Psoas muscle (tissue), 7 donors: ENCODE measurements at regions not wholly inside any gene's neighbourhood (a gene's known extent, or its start where the extent isn't known, plus 50 kb on each side); places are given as distances from the start of the nearest gene placed in this dataset.
A peak's percentile ranks its signal among the peaks of the same experiment; 100 is the strongest.
"Not testable (repeated sequence)": the region's sequence is repeated elsewhere in the genome, so short reads cannot be mapped to it uniquely, and the experiment has no call there.

Source experiments
- ATAC-seq, 4 donors: fragments of 200-7000 bp; cut with Tn5 transposase; one replicate each; pipeline ENCODE4 v1.9.1; 2020; ENCODE audit warnings: moderate library complexity in 3 of 4, mild to moderate bottlenecking in 2 of 4
- DNase-seq, 2 donors: peaks; one replicate each; pipeline ENCODE4 v3.0.0-alpha.2; 2020
- H3K27ac ChIP-seq: fragments of 200-600 bp; one replicate; pipeline ENCODE4 v1.8.0; 2022
- H3K27me3 ChIP-seq, 3 donors: fragments of 200-600 bp in 1 of 3; one replicate each; pipeline versions ENCODE4 v1.6.1 to v1.8.0; 2013 to 2022; ENCODE audit warnings: low read length in 2 of 3, mild to moderate bottlenecking in 2 of 3, moderate library complexity in 1 of 3; ENCODE audit not compliant: insufficient read depth in 3 of 3
- H3K36me3 ChIP-seq, 2 donors: fragments of 200-600 bp in 1 of 2; one replicate each; pipeline versions ENCODE4 v1.6.1 to v1.8.0; 2013 to 2022; ENCODE audit warnings: low read depth in 1 of 2, mild to moderate bottlenecking in 1 of 2, moderate library complexity in 1 of 2; ENCODE audit not compliant: insufficient read depth in 1 of 2
- H3K4me1 ChIP-seq: fragments of 200-600 bp; one replicate; pipeline ENCODE4 v1.8.0; 2022
- H3K4me3 ChIP-seq: fragments of 200-600 bp; one replicate; pipeline ENCODE4 v1.8.0; 2022; ENCODE audit warnings: mild to moderate bottlenecking
- H3K9me3 ChIP-seq: fragments of 200-600 bp; one replicate; pipeline ENCODE4 v1.8.0; 2022
- CTCF ChIP-seq: fragments of 200-600 bp; IDR thresholded peaks from one replicate; pipeline ENCODE4 v1.8.0; 2022; ENCODE audit warnings: antibody characterized with exemption
- WGBS, 3 donors: extraction: QIAGEN DNeasy Blood & Tissue Kit; methylation state at CpG; one replicate each; pipeline versions ENCODE4 v1.1.6 to v1.1.7; 2013; 5-methylcytosine and 5-hydroxymethylcytosine counted together
- intact Hi-C, 2 donors: fragments of 100-400 bp; cut with DNase I; formaldehyde crosslinking; loops; one replicate each; pipeline versions ENCODE4 v1.11.0 to v1.14.2; 2022
- donor health status: healthy with polysubstance abuse.
- donor health status: DM: no; HTN: no; CAD: no; lungs with moderate emphysema.
- donor health status: Bipolar disorder and iron deficiency.
- donor health status: healthy.
- donor health status: DM: yes; HTN: yes; CAD: no.
- donor health status: DM: no; HTN: no; CAD: no.
- donor health status: DM: yes; HTN: yes; CAD: no.

- DNase-seq = no peak
- Histone ChIP-seq H3K27me3 (no peaks in the 10 kb centered on the region), H3K4me1 (peaks cover 10% of the 10 kb centered on the region), H3K9me3 (no peaks in the 10 kb centered on the region), H3K36me3 (no peaks in the 10 kb centered on the region), H3K4me3 (no peak overlapping the region), H3K27ac (no peak overlapping the region)
- 64 to 78% (median 74%) methylated on average over 2 of the region's 2 CpGs for WGBS, 3 donors
- ATAC-seq = no peak
- no peak for TF ChIP-seq CTCF
- intact Hi-C loops = no loop called here
Observed at GRCh38 chr13:79932556-79932955, 408.4 kb downstream of the SPRY2 start.

GRCh38 chr13:79923973-79924556, 416.9 kb downstream of the SPRY2 start:
- H3K27me3 ChIP-seq, H3K27ac ChIP-seq, DNase-seq, H3K4me3 ChIP-seq, H3K36me3 ChIP-seq, H3K4me1 ChIP-seq, ATAC-seq, intact Hi-C loops: not testable (repeated sequence)
- WGBS, 3 donors = 96 to 100% (median 98%) methylated on average over 1 of the region's 1 CpG
- H3K9me3 ChIP-seq = peaks cover 30% of the 10 kb centered on the region

- no peak for ATAC-seq
- intact Hi-C loops = no loop called here
- 58 to 62% (median 60%) methylated on average over 2 of the region's 2 CpGs for WGBS, 3 donors
Observed at GRCh38 chr13:79919091-79919490, 421.8 kb downstream of the SPRY2 start.

GRCh38 chr13:79918620-79919019, 422.3 kb downstream of the SPRY2 start:
- peaks cover 18% of the 10 kb centered on the region for H3K9me3 ChIP-seq
- ATAC-seq (no peak), DNase-seq (no peak)
- TF ChIP-seq CTCF = no peak
- H3K27me3 ChIP-seq = no peaks in the 10 kb centered on the region
- H3K36me3 ChIP-seq = no peaks in the 10 kb centered on the region
- 54 to 66% (median 61%) methylated on average over 3 of the region's 3 CpGs for WGBS, 3 donors
- H3K4me1 ChIP-seq = peaks cover 41% of the 10 kb centered on the region
- intact Hi-C loops = no loop called here
- H3K4me3 ChIP-seq = no peak overlapping the region
- no peak overlapping the region for H3K27ac ChIP-seq

More at GRCh38 chr13:79919091-79919490, 421.8 kb downstream of the SPRY2 start:
- Histone ChIP-seq H3K4me1 (peaks cover 39% of the 10 kb centered on the region), H3K4me3 (no peak overlapping the region), H3K27me3 (no peaks in the 10 kb centered on the region), H3K9me3 (peaks cover 23% of the 10 kb centered on the region), H3K27ac (no peak overlapping the region), H3K36me3 (no peaks in the 10 kb centered on the region)
- no peak for TF ChIP-seq CTCF
- no peak for DNase-seq

- ATAC-seq (peak; percentile 95 to 99 (median 98)), DNase-seq (no peak)
- Histone ChIP-seq H3K27ac (peak overlapping the region; percentile 25), H3K4me1 (peaks cover 49% of the 10 kb centered on the region), H3K4me3 (no peak overlapping the region), H3K27me3 (no peaks in the 10 kb centered on the region), H3K36me3 (no peaks in the 10 kb centered on the region), H3K9me3 (peaks cover 13% of the 10 kb centered on the region)
- TF ChIP-seq CTCF = no peak
- intact Hi-C loops = no loop called here
- WGBS, 3 donors = 33 to 59% (median 41%) methylated on average over 3 of the region's 3 CpGs
Observed at GRCh38 chr13:79917628-79918027, 423.3 kb downstream of the SPRY2 start.
